HG03439 (cell line): ENCODE measurements at regions not wholly inside any gene's neighbourhood (a gene's known extent, or its start where the extent isn't known, plus 50 kb on each side); places are given as distances from the start of the nearest gene placed in this dataset.
"Not testable (repeated sequence)": the region's sequence is repeated elsewhere in the genome, so short reads cannot be mapped to it uniquely, and the experiment has no call there.

Source experiments
- ATAC-seq: cut with Tn5 transposase; IDR thresholded peaks from one replicate; pipeline ENCODE4 v1.9.1; 2021; ENCODE audit warnings: mild to moderate bottlenecking, moderate library complexity; ENCODE audit not compliant: unreplicated experiment

DNA sequence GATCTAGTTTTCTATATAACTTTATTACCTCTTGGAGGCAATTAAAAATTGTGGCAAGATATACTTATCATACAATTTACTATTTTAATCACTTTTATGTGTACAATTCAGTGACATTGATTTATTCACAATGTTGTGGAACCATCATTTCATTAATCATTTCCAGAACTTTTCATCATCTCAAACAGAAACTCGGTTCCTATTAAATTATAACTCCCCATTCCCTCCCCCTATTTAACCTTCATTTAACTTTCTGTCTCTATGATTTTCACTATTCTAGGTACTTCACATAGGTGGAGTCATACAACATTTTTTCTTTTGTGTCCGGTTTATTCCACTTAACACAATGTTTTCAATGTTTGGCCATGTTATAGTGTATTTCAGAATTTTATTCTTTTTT is 252.8 kb downstream of the REEP3 start:
- ATAC-seq = no peak

- no peak for ATAC-seq
Observed at GRCh38 chr10:63780101-63780500, 258.9 kb downstream of the REEP3 start.

- ATAC-seq = no peak
Observed at GRCh38 chr10:63781226-63781625, 260.0 kb downstream of the REEP3 start.

GRCh38 chr10:63783882-63784281 is 262.7 kb downstream of the REEP3 start:
- no peak for ATAC-seq

- ATAC-seq = no peak
Observed at GRCh38 chr10:63788152-63788821, 267.1 kb downstream of the REEP3 start.

- no peak for ATAC-seq
Observed at GRCh38 chr10:63795094-63795860, 274.1 kb downstream of the REEP3 start.

DNA sequence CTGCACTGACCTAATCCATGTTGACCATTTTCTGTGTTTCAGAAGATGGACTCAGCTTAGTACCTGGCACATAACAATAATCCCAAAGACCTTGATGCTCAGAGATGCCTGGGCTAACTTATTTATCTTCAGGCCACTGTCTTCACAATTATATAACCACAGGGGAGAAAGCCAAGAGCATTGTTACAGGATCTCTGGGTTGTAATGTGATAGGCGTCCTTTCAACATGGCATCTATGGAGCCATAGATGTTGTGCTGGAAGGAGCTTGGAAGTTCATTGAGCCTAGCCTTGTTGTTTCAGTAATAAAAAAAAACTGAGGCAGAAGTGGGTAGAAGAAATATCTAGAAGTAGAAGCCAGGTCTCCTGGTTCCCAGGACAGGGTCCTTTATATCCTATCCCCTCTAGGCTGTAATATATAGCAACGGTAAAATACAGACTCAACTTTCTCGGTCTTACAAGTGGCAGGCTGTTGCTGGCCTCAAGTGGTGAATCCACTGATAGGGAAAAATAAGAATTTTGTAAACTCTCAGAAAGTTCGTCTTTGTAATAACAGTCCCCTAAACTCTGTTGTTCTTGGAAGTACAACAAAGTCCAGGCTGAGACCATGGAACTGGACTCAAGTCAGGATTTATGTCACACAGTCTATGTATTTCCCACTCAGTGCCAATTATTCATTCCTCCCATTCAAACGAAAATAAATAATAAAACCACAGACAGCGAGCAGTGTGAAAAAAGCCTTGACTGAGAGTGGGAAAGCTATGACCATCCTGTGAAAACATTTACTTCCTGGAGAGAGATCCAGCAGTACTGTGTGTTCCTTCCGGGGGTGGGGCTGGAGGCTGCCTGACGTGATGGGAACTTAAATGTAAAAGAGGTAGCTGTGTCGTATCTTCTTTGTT is 277.6 kb downstream of the REEP3 start:
- no peak for ATAC-seq

DNA sequence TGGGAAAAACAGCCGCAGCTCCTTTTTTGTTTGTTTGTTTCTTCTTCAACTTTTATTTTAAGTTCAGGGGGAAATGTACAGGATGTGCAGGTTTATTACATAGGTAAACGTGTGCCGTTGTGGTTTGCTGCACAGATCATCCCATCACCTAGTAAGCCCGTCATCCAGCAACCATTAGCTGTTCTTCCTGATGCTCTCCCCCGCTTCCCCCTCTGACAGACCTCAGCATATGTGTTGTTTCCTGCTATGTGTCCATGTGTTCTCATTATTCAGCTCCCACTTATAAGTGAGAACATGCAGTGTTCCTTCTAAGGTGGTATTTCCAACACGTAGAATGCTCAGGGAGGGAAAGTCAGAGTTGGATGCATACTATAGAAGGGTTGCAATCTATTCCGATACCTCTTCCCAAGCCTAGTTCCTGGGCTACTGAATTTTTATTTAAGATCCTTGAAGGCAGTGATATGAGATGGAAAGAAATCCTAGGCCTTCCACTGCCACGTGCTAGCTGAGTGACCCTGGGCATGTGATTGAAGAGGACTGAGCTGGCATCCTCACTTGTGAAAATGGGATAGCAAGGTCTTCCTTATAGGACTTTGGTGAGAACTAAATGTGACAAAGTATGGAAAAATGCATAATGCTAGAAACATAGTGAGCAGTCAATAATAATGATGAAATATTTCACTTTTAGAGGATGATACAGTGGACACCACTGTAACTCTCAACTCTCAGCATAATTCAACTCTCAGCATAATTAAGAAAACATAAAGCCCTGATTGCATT is 278.5 kb downstream of the REEP3 start:
- ATAC-seq = no peak

DNA sequence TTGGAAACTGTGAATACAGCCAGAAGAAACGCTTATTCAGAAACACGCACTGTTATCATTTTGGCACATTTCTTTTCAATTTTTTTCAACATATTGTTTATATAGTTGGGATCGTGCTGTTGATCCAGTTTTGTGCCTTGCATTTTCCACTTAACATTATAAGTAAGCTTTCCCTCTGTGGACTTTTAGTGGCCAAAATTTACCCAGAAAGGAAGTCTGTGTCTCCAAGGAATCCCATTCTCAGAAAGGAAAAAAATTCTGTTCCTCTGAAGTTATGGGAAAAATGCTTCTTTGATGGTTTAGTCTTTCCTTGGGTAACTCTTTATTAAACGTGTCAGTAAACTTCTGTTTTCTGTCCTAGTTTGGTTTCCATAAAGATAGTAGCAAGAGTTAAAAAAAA is 280.0 kb downstream of the REEP3 start:
- ATAC-seq = no peak

GRCh38 chr10:63806330-63806729 is 285.1 kb downstream of the REEP3 start:
- ATAC-seq = no peak

- ATAC-seq = no peak
Observed at GRCh38 chr10:63812501-63812900, 291.3 kb downstream of the REEP3 start.

GRCh38 chr10:63819753-63820329 is 298.6 kb downstream of the REEP3 start:
- no peak for ATAC-seq

GRCh38 chr10:63822496-63822895 is 301.3 kb downstream of the REEP3 start:
- ATAC-seq = no peak

DNA sequence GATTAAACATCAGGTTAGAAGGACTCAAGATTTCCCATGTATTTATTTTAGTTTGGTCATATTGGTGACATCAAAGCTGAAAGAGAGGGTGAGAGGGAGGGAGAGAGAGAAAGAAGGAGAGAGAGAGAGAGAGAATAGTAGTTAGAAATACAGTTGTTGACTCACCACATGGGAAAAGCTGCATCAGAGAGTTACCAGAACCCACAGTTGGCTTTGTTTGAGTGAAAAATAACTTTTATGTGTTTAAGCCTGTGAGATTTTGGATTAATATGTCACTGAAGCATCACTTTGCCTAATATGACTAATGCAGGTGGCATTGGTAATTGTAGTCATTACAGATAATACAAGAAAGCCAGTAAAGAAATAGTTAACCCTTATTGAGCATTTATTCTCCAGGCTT is 303.9 kb downstream of the REEP3 start:
- ATAC-seq = no peak

DNA sequence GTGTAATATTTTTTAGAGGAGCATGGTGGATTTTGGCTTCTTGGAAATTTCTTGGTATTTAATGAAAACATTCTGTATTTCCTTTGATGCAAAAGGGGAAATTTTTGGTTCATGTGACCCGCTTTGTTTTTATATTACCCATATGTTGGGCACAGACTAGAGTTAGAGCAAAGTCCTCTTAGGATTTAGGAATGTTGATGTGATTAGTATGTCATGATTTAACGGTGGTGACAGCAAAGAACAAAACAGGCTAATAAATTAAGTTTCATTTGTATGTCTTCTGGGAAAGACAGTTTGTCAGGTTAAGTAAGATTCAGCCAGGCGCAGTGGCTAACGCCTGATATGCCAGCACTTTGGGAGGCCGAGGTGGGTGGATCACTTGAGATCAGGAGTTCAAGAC is 304.6 kb downstream of the REEP3 start:
- ATAC-seq = no peak

- not testable (repeated sequence) for ATAC-seq
Observed at GRCh38 chr10:63827018-63827417, 305.8 kb downstream of the REEP3 start.

DNA sequence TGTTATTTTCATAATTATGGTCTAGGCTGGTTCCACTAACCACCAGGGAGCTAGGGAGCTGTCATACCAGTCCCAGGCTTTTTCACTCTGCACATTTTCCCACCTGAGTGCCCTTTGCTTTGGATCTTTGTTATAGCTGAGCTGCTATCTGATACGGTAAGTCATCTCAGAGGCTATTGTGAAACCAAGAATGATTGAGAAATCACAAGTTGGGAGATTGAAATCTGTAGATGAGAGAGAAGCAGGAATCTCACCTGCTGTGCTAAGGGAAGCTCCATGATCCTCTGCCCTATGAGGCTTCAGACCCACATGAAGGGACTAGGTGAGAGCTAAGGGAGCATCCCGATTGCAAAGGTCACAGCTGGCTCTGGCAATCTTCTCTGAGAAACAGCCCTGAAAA is 307.8 kb downstream of the REEP3 start:
- ATAC-seq = no peak

GRCh38 chr10:63829573-63830149 is 308.5 kb downstream of the REEP3 start:
- ATAC-seq = no peak

DNA sequence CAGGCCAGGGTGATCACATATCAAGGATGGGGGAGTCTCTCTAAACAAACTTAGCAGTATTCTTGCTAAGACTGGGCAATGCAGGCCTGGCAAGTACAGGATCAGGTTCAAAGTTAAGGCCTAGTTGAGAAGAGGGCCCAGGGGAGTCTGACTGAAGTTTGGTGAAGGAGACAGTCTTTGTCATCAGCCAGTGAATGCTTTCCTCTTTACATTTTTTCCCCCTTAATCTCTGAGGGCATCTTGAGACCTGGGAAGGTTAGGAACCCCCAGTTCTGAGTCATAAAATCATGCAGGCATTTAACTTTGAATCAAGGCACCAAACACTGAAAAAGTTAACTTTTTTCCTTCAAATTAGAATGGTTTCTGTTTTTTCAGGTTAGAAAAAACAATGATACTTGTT is 311.5 kb downstream of the REEP3 start:
- no peak for ATAC-seq

GRCh38 chr10:63833411-63834060 is 312.3 kb downstream of the REEP3 start:
- no peak for ATAC-seq
